ENCODE measurements at regions not wholly inside any gene's neighbourhood (a gene's known extent, or its start where the extent isn't known, plus 50 kb on each side); places are given as distances from the start of the nearest gene placed in this dataset.

- Histone ChIP-seq H3K4me1 (ENCODE audit: insufficient read depth, low read length, poor library complexity, severe bottlenecking) (peaks cover 9% of the 10 kb centered on the region), H3K27me3 (replicated peaks; ENCODE audit: insufficient read depth, low read depth, low read length, poor library complexity) (no peaks in the 10 kb centered on the region), H3K4me3 (ENCODE audit: low read depth, low read length, poor library complexity, severe bottlenecking) (no peak overlapping the region), H3K27ac (ENCODE audit: low read depth, low read length, poor library complexity, severe bottlenecking) (no peak overlapping the region), H3K9me3 (ENCODE audit: low read depth, low read length, poor library complexity, severe bottlenecking) (no peaks in the 10 kb centered on the region), H3K36me3 (ENCODE audit: insufficient read depth, low read length, poor library complexity, severe bottlenecking) (no peaks in the 10 kb centered on the region)
- TF ChIP-seq EZH2 (IDR thresholded peaks at IDR 0.05; ENCODE audit: borderline replicate concordance, low read depth, low read length, poor library complexity, severe bottlenecking) = no peak
- no peak for TF ChIP-seq CTCF (conservative IDR thresholded peaks at IDR 0.05; ENCODE audit: low read depth, low read length)
- DNase-seq (ENCODE audit: low spot score) = no peak
- intact Hi-C loops (cut with micrococcal nuclease; ENCODE audit: unreplicated experiment) = loop anchor here (10.0 kb wide), 1 partner anchor 695 kb away; no protein-coding TSS in a partner anchor
- POLR2A ChIA-PET (ENCODE audit: low non-redundant PET) = no interaction called here
- BruUV-seq (replicated peaks) = no TSS peak
- CTCF ChIA-PET = no interaction called here
Measured at GRCh38 chr6:84579404-84579803, 185.0 kb downstream of the TBX18 start.

GRCh38 chr6:84576029-84576428, 188.4 kb downstream of the TBX18 start:
- no peak for DNase-seq (ENCODE audit: low spot score)
- Histone ChIP-seq H3K9me3 (ENCODE audit: low read depth, low read length, poor library complexity, severe bottlenecking) (no peaks in the 10 kb centered on the region), H3K4me1 (ENCODE audit: insufficient read depth, low read length, poor library complexity, severe bottlenecking) (no peaks in the 10 kb centered on the region), H3K27me3 (replicated peaks; ENCODE audit: insufficient read depth, low read depth, low read length, poor library complexity) (no peaks in the 10 kb centered on the region), H3K4me3 (ENCODE audit: low read depth, low read length, poor library complexity, severe bottlenecking) (no peak overlapping the region), H3K36me3 (ENCODE audit: insufficient read depth, low read length, poor library complexity, severe bottlenecking) (no peaks in the 10 kb centered on the region), H3K27ac (ENCODE audit: low read depth, low read length, poor library complexity, severe bottlenecking) (no peak overlapping the region)
- BruUV-seq (replicated peaks) = no TSS peak
- intact Hi-C loops (cut with micrococcal nuclease; ENCODE audit: unreplicated experiment) = loop anchor here (10.0 kb wide), 1 partner anchor 691 kb away; no protein-coding TSS in a partner anchor
- ChIA-PET POLR2A (ENCODE audit: low non-redundant PET) (no interaction called here), CTCF (no interaction called here)
- TF ChIP-seq EZH2 (IDR thresholded peaks at IDR 0.05; ENCODE audit: borderline replicate concordance, low read depth, low read length, poor library complexity, severe bottlenecking) (no peak), CTCF (conservative IDR thresholded peaks at IDR 0.05; ENCODE audit: low read depth, low read length) (no peak)

- DNase-seq (ENCODE audit: low spot score) = peak; percentile 72
- no TSS peak for BruUV-seq (replicated peaks)
- CTCF ChIA-PET = no interaction called here
Measured at GRCh38 chr6:84575264-84575663, 189.1 kb downstream of the TBX18 start.

More at GRCh38 chr6:84575264-84575663, 189.1 kb downstream of the TBX18 start:
- intact Hi-C loops (cut with micrococcal nuclease; ENCODE audit: unreplicated experiment) = loop anchor here (10.0 kb wide), 1 partner anchor 690 kb away; no protein-coding TSS in a partner anchor
- Histone ChIP-seq H3K27ac (ENCODE audit: low read depth, low read length, poor library complexity, severe bottlenecking) (no peak overlapping the region), H3K27me3 (replicated peaks; ENCODE audit: insufficient read depth, low read depth, low read length, poor library complexity) (no peaks in the 10 kb centered on the region), H3K9me3 (ENCODE audit: low read depth, low read length, poor library complexity, severe bottlenecking) (no peaks in the 10 kb centered on the region), H3K4me1 (ENCODE audit: insufficient read depth, low read length, poor library complexity, severe bottlenecking) (no peaks in the 10 kb centered on the region), H3K36me3 (ENCODE audit: insufficient read depth, low read length, poor library complexity, severe bottlenecking) (no peaks in the 10 kb centered on the region), H3K4me3 (ENCODE audit: low read depth, low read length, poor library complexity, severe bottlenecking) (no peak overlapping the region)
- TF ChIP-seq CTCF (conservative IDR thresholded peaks at IDR 0.05; ENCODE audit: low read depth, low read length) (no peak), EZH2 (IDR thresholded peaks at IDR 0.05; ENCODE audit: borderline replicate concordance, low read depth, low read length, poor library complexity, severe bottlenecking) (no peak)
- POLR2A ChIA-PET (ENCODE audit: low non-redundant PET) = no interaction called here

All from A673 (cell line).